Glutamatergic neuron (in vitro differentiated cells): ENCODE measurements at regions not wholly inside any gene's neighbourhood (a gene's known extent, or its start where the extent isn't known, plus 50 kb on each side); places are given as distances from the start of the nearest gene placed in this dataset.

Experiments used
- DNase-seq: peaks from one replicate; pipeline ENCODE4 v3.0.0; 2022
- H3K27ac Mint-ChIP-seq: one replicate; pipeline ENCODE4 v1.8.0; 2020; ENCODE audit warnings: mild to moderate bottlenecking, mixed read lengths, inconsistent platforms; ENCODE audit not compliant: unreplicated experiment
- H3K27me3 Mint-ChIP-seq: one replicate; pipeline ENCODE4 v1.8.0; 2020; ENCODE audit warnings: mild to moderate bottlenecking, moderate library complexity, mixed read lengths, inconsistent platforms; ENCODE audit not compliant: unreplicated experiment
- H3K36me3 Mint-ChIP-seq: one replicate; pipeline ENCODE4 v1.8.0; 2020; ENCODE audit warnings: mild to moderate bottlenecking, mixed read lengths, inconsistent platforms; ENCODE audit not compliant: unreplicated experiment
- H3K4me1 Mint-ChIP-seq: one replicate; pipeline ENCODE4 v1.8.0; 2020; ENCODE audit warnings: mild to moderate bottlenecking, low read depth, mixed read lengths, inconsistent platforms; ENCODE audit not compliant: unreplicated experiment
- H3K4me3 Mint-ChIP-seq: one replicate; pipeline ENCODE4 v1.8.0; 2020; ENCODE audit warnings: mild to moderate bottlenecking, mixed read lengths, inconsistent platforms; ENCODE audit not compliant: unreplicated experiment
- H3K9me3 Mint-ChIP-seq: one replicate; pipeline ENCODE4 v1.8.0; 2020; ENCODE audit warnings: mild to moderate bottlenecking, moderate library complexity, mixed read lengths, inconsistent platforms; ENCODE audit not compliant: unreplicated experiment
- CTCF ChIP-seq: fragments of 200-600 bp; sonication (generic); IDR thresholded peaks from one replicate; pipeline ENCODE4 v1.5.0; 2021; ENCODE audit not compliant: partially characterized antibody, unreplicated experiment

- no peak overlapping the region for H3K4me3 Mint-ChIP-seq
Observed at GRCh38 chr14:96734076-96734622, 63.0 kb upstream of the VRK1 start.

DNA sequence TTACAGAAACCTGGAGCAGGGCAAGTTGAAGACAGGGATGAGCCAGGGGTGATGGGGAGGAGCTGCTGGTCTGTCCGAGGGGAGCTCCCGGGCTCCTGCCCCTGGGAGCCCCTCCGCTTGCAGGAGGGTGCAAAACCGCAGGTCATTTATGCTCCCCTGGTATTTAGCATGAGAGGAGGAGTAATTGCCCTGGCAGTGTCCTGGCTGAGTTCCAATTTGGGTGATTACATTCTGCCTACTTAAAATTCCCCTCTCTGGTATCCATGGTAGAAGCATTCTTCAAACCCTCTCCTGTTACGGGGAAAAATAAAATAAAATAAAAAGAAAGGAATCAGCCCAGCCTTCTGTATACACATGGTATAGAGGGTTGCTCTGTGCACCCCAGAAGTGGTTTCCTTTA is 61.7 kb upstream of the VRK1 start:
- Mint-ChIP-seq H3K27me3 (no peaks in the 10 kb centered on the region), H3K9me3 (no peaks in the 10 kb centered on the region), H3K36me3 (no peaks in the 10 kb centered on the region), H3K4me3 (no peak overlapping the region), H3K27ac (no peak overlapping the region), H3K4me1 (peaks cover 16% of the 10 kb centered on the region)
- no peak for TF ChIP-seq CTCF
- no peak for DNase-seq

More at GRCh38 chr14:96734076-96734622, 63.0 kb upstream of the VRK1 start:
- Mint-ChIP-seq H3K27me3 (no peaks in the 10 kb centered on the region), H3K4me1 (peaks cover 8% of the 10 kb centered on the region), H3K36me3 (no peaks in the 10 kb centered on the region), H3K9me3 (no peaks in the 10 kb centered on the region), H3K27ac (no peak overlapping the region)
- no peak for DNase-seq
- TF ChIP-seq CTCF: no peak

- peaks cover 22% of the 10 kb centered on the region for H3K4me1 Mint-ChIP-seq
- H3K27me3 Mint-ChIP-seq: no peaks in the 10 kb centered on the region
- TF ChIP-seq CTCF: no peak
- DNase-seq: no peak
- H3K36me3 Mint-ChIP-seq: no peaks in the 10 kb centered on the region
- no peak overlapping the region for H3K27ac Mint-ChIP-seq
- H3K9me3 Mint-ChIP-seq: no peaks in the 10 kb centered on the region
- H3K4me3 Mint-ChIP-seq: no peak overlapping the region
Observed at GRCh38 chr14:96736439-96736838, 60.7 kb upstream of the VRK1 start.

DNA sequence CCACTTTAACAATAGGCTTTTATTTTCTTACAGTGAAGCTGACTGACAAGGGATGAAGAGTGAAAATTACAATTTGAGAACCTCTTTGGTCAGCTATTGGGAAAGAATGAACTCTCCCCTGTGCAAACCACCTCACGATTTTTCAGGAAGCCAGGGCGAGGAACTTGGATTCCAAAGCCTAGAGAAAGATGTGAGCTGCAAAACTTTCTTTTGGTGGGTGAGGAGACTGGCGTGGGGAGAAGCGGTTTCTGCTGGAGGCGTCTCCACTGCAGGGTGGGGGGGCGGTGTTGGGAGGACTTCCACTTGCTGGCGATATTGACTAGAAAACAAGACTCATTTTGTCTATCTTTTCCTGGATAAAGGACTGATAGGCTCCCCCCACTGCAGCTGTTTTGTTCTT is 59.3 kb upstream of the VRK1 start:
- Mint-ChIP-seq H3K9me3 (peaks cover 1% of the 10 kb centered on the region), H3K4me3 (no peak overlapping the region), H3K27me3 (no peaks in the 10 kb centered on the region), H3K27ac (no peak overlapping the region), H3K36me3 (no peaks in the 10 kb centered on the region), H3K4me1 (peaks cover 26% of the 10 kb centered on the region)
- TF ChIP-seq CTCF: no peak
- no peak for DNase-seq

- Mint-ChIP-seq H3K4me1 (peaks cover 26% of the 10 kb centered on the region), H3K27ac (peak overlapping the region; percentile 15), H3K27me3 (no peaks in the 10 kb centered on the region), H3K4me3 (no peak overlapping the region), H3K36me3 (no peaks in the 10 kb centered on the region), H3K9me3 (peaks cover 1% of the 10 kb centered on the region)
- no peak for DNase-seq
- TF ChIP-seq CTCF: no peak
Observed at GRCh38 chr14:96739200-96739910, 57.8 kb upstream of the VRK1 start.
